Mesendoderm (in vitro differentiated cells): ENCODE measurements at regions not wholly inside any gene's neighbourhood (a gene's known extent, or its start where the extent isn't known, plus 50 kb on each side); places are given as distances from the start of the nearest gene placed in this dataset.

Experiments used
- DNase-seq: peaks from one replicate; pipeline ENCODE4 v3.0.0; 2013
- H2AK5ac ChIP-seq: 2 replicates; pipeline ENCODE4 v1.6.1; 2013; ENCODE audit warnings: low read length, inconsistent platforms
- H2BK120ac ChIP-seq: 2 replicates; pipeline ENCODE4 v1.6.1; 2013; ENCODE audit warnings: low read depth, mild to moderate bottlenecking, low read length, moderate library complexity, mixed read lengths
- H2BK15ac ChIP-seq: replicated peaks from 2 replicates; pipeline ENCODE4 v1.6.1; 2013; ENCODE audit warnings: low read depth, mild to moderate bottlenecking, moderate library complexity
- H2BK5ac ChIP-seq: 2 replicates; pipeline ENCODE4 v1.6.1; 2013; ENCODE audit warnings: low read length, inconsistent platforms
- H3K18ac ChIP-seq: 2 replicates; pipeline ENCODE4 v1.6.1; 2013; ENCODE audit warnings: mild to moderate bottlenecking, low read length, mixed read lengths
- H3K23ac ChIP-seq: one replicate; pipeline ENCODE4 v1.6.1; 2013; ENCODE audit warnings: low read length
- H3K27ac ChIP-seq: 2 replicates; pipeline ENCODE4 v1.5.1; 2013; ENCODE audit warnings: low read depth, mild to moderate bottlenecking, inconsistent platforms, low read length, moderate library complexity
- H3K27me3 ChIP-seq: 2 replicates; pipeline ENCODE4 v1.6.1; 2013; ENCODE audit warnings: low read length, control low read depth, mild to moderate bottlenecking, inconsistent platforms; ENCODE audit not compliant: insufficient read depth, poor library complexity
- H3K36me3 ChIP-seq: 2 replicates; pipeline ENCODE4 v1.6.1; 2013; ENCODE audit warnings: low read length, inconsistent platforms; ENCODE audit not compliant: control insufficient read depth, insufficient read depth
- H3K4ac ChIP-seq: one replicate; pipeline ENCODE4 v1.6.1; 2013; ENCODE audit warnings: low read depth, mild to moderate bottlenecking, low read length, moderate library complexity
- H3K4me1 ChIP-seq: 2 replicates; pipeline ENCODE4 v1.6.1; 2013; ENCODE audit warnings: low read depth, low read length, inconsistent platforms; ENCODE audit not compliant: control insufficient read depth
- H3K4me2 ChIP-seq: 2 replicates; pipeline ENCODE4 v1.6.1; 2013; ENCODE audit warnings: low read length
- H3K4me3 ChIP-seq: 2 replicates; pipeline ENCODE4 v1.5.1; 2013; ENCODE audit warnings: mild to moderate bottlenecking, low read length
- H3K56ac ChIP-seq: one replicate; pipeline ENCODE4 v1.6.1; 2013; ENCODE audit warnings: low read length
- H3K79me1 ChIP-seq: 2 replicates; pipeline ENCODE4 v1.6.1; 2013; ENCODE audit warnings: low read length, inconsistent platforms
- H3K79me2 ChIP-seq: 2 replicates; pipeline ENCODE4 v1.6.1; 2013; ENCODE audit warnings: mild to moderate bottlenecking, low read length; ENCODE audit not compliant: control insufficient read depth, insufficient read depth
- H3K9ac ChIP-seq: 2 replicates; pipeline ENCODE4 v1.6.1; 2013; ENCODE audit warnings: low read length, inconsistent platforms
- H4K5ac ChIP-seq: one replicate; pipeline ENCODE4 v1.6.1; 2013; ENCODE audit warnings: low read length
- H4K8ac ChIP-seq: one replicate; pipeline ENCODE4 v1.6.1; 2013; ENCODE audit warnings: low read depth, mild to moderate bottlenecking, control low read depth, low read length, moderate library complexity
- WGBS: extraction: QIAGEN DNeasy Blood & Tissue Kit; methylation state at CpG from one replicate; pipeline ENCODE4 v1.1.7; 2013; ENCODE audit warnings: low lambda C conversion rate, missing lambda C conversion rate; ENCODE audit not compliant: insufficient coverage; ENCODE audit errors: extremely low coverage; 5-methylcytosine and 5-hydroxymethylcytosine counted together

GRCh38 chr13:107438251-107438650 is 777.1 kb downstream of the LIG4 start:
- H3K23ac ChIP-seq: no peak overlapping the region
- no peak for DNase-seq
- H3K79me2 ChIP-seq: no peaks in the 10 kb centered on the region
- no peaks in the 10 kb centered on the region for H3K27me3 ChIP-seq
- H3K27ac ChIP-seq: no peak overlapping the region
- no peaks in the 10 kb centered on the region for H3K79me1 ChIP-seq
- no peak overlapping the region for H2BK15ac ChIP-seq
- no peak overlapping the region for H4K8ac ChIP-seq
- no peak overlapping the region for H3K9ac ChIP-seq
- no peak overlapping the region for H2BK120ac ChIP-seq
- no peak overlapping the region for H2BK5ac ChIP-seq
- no CpG with 5 or more reads among the region's 1 CpG for WGBS
- H3K36me3 ChIP-seq: no peaks in the 10 kb centered on the region
- H3K4me3 ChIP-seq: no peak overlapping the region
- H4K5ac ChIP-seq: no peak overlapping the region
- H3K18ac ChIP-seq: no peak overlapping the region
- no peak overlapping the region for H2AK5ac ChIP-seq
- H3K4ac ChIP-seq: no peak overlapping the region
- H3K4me2 ChIP-seq: no peak overlapping the region
- H3K56ac ChIP-seq: no peak overlapping the region
- no peaks in the 10 kb centered on the region for H3K4me1 ChIP-seq

GRCh38 chr13:107434347-107434746 is 781.0 kb downstream of the LIG4 start:
- Histone ChIP-seq H4K8ac (no peak overlapping the region), H3K4me2 (no peak overlapping the region), H3K23ac (no peak overlapping the region), H3K79me2 (no peaks in the 10 kb centered on the region), H3K18ac (no peak overlapping the region), H2BK120ac (no peak overlapping the region), H3K4me1 (no peaks in the 10 kb centered on the region), H3K27ac (no peak overlapping the region), H2BK15ac (no peak overlapping the region), H2BK5ac (no peak overlapping the region), H4K5ac (no peak overlapping the region), H2AK5ac (no peak overlapping the region), H3K56ac (no peak overlapping the region), H3K79me1 (no peaks in the 10 kb centered on the region), H3K27me3 (no peaks in the 10 kb centered on the region), H3K4me3 (no peak overlapping the region), H3K36me3 (no peaks in the 10 kb centered on the region), H3K9ac (no peak overlapping the region), H3K4ac (no peak overlapping the region)
- no CpG with 5 or more reads among the region's 4 CpGs for WGBS
- DNase-seq: no peak

- Histone ChIP-seq H4K8ac (no peak overlapping the region), H3K27ac (no peak overlapping the region), H2BK5ac (no peak overlapping the region), H3K18ac (no peak overlapping the region), H3K79me2 (no peaks in the 10 kb centered on the region), H3K9ac (no peak overlapping the region), H3K4me1 (no peaks in the 10 kb centered on the region), H3K23ac (no peak overlapping the region), H3K27me3 (no peaks in the 10 kb centered on the region), H3K4me3 (no peak overlapping the region), H3K36me3 (no peaks in the 10 kb centered on the region), H2BK15ac (no peak overlapping the region), H3K4ac (no peak overlapping the region), H4K5ac (no peak overlapping the region), H2BK120ac (no peak overlapping the region), H3K56ac (no peak overlapping the region), H3K79me1 (no peaks in the 10 kb centered on the region), H2AK5ac (no peak overlapping the region), H3K4me2 (no peak overlapping the region)
- DNase-seq: no peak
Measured at GRCh38 chr13:107427536-107427935, 787.8 kb downstream of the LIG4 start.

- Histone ChIP-seq H2BK5ac (no peak overlapping the region), H3K27ac (no peak overlapping the region), H3K56ac (no peak overlapping the region), H4K5ac (no peak overlapping the region), H3K4ac (no peak overlapping the region), H3K4me2 (no peak overlapping the region), H4K8ac (no peak overlapping the region), H3K9ac (no peak overlapping the region), H3K36me3 (no peaks in the 10 kb centered on the region), H2AK5ac (no peak overlapping the region), H3K79me1 (no peaks in the 10 kb centered on the region), H3K18ac (no peak overlapping the region), H2BK15ac (no peak overlapping the region), H3K23ac (no peak overlapping the region), H2BK120ac (no peak overlapping the region), H3K4me1 (no peaks in the 10 kb centered on the region), H3K27me3 (no peaks in the 10 kb centered on the region), H3K79me2 (no peaks in the 10 kb centered on the region), H3K4me3 (no peak overlapping the region)
- peak; percentile 21 for DNase-seq
- WGBS: no CpG with 5 or more reads among the region's 2 CpGs
Measured at GRCh38 chr13:107422421-107422820, 792.9 kb downstream of the LIG4 start.

DNA sequence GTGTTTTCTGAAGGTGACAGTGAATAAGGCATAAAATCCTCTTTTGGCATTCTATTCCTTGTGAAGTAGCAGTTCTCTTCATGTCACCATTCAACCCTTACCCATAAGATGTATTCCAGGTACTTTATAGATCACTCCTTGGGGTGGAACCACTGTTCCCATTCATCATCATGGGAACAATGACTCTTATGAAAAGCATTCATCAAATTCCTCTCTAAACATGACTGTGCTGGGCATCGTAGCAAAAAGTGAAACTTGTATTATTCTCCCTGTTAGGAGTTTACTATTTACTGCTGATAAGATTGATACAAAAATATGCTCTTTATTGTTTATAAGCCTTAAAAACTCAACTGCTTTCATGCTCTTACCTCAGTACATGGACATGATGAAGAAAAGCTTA is 793.4 kb downstream of the LIG4 start:
- Histone ChIP-seq H3K27me3 (no peaks in the 10 kb centered on the region), H3K36me3 (no peaks in the 10 kb centered on the region), H3K4me3 (no peak overlapping the region), H2BK5ac (no peak overlapping the region), H4K5ac (no peak overlapping the region), H3K9ac (no peak overlapping the region), H3K23ac (no peak overlapping the region), H3K4me2 (no peak overlapping the region), H2BK15ac (no peak overlapping the region), H3K4ac (no peak overlapping the region), H3K18ac (no peak overlapping the region), H3K4me1 (no peaks in the 10 kb centered on the region), H4K8ac (no peak overlapping the region), H2BK120ac (no peak overlapping the region), H3K56ac (no peak overlapping the region), H3K27ac (no peak overlapping the region), H3K79me1 (no peaks in the 10 kb centered on the region), H3K79me2 (no peaks in the 10 kb centered on the region), H2AK5ac (no peak overlapping the region)
- no peak for DNase-seq
- no CpG with 5 or more reads among the region's 1 CpG for WGBS

GRCh38 chr13:107421028-107421427 is 794.3 kb downstream of the LIG4 start:
- Histone ChIP-seq H3K79me1 (no peaks in the 10 kb centered on the region), H3K36me3 (no peaks in the 10 kb centered on the region), H3K23ac (no peak overlapping the region), H3K9ac (no peak overlapping the region), H4K8ac (no peak overlapping the region), H3K4me2 (no peak overlapping the region), H3K4me1 (no peaks in the 10 kb centered on the region), H3K4ac (no peak overlapping the region), H3K79me2 (no peaks in the 10 kb centered on the region), H3K27me3 (no peaks in the 10 kb centered on the region), H2BK5ac (no peak overlapping the region), H2AK5ac (no peak overlapping the region), H2BK15ac (no peak overlapping the region), H3K18ac (no peak overlapping the region), H2BK120ac (no peak overlapping the region), H4K5ac (no peak overlapping the region), H3K27ac (no peak overlapping the region), H3K4me3 (no peak overlapping the region), H3K56ac (no peak overlapping the region)
- no CpG with 5 or more reads among the region's 2 CpGs for WGBS
- DNase-seq: no peak
